SK-N-SH treated with all-trans-retinoic acid at 6 μM for 48 hours (cell line): ENCODE measurements at regions not wholly inside any gene's neighbourhood (a gene's known extent, or its start where the extent isn't known, plus 50 kb on each side); places are given as distances from the start of the nearest gene placed in this dataset.

ENCODE experiments used
- ESRRG ChIP-seq: fragments of 250-450 bp; sonication (Bioruptor Pico); IDR thresholded peaks from 2 replicates; pipeline ENCODE4 v1.6.1; 2021; ENCODE audit warnings: mild to moderate bottlenecking
- OSR1 ChIP-seq: fragments of 250-450 bp; sonication (Bioruptor Pico); IDR thresholded peaks from 2 replicates; pipeline ENCODE4 v1.8.0; 2022; ENCODE audit warnings: moderate library complexity, mild to moderate bottlenecking, inconsistent platforms
- PATZ1 ChIP-seq: fragments of 250-450 bp; sonication (Bioruptor Pico); IDR thresholded peaks from 2 replicates; pipeline ENCODE4 v1.8.0; 2020; ENCODE audit warnings: mild to moderate bottlenecking, moderate library complexity, borderline replicate concordance
- PPARA ChIP-seq: fragments of 250-450 bp; sonication (Bioruptor Pico); IDR thresholded peaks from 2 replicates; pipeline ENCODE4 v1.5.0; 2020; ENCODE audit warnings: mild to moderate bottlenecking, borderline replicate concordance
- RARB ChIP-seq: fragments of 250-450 bp; sonication (Bioruptor Pico); IDR thresholded peaks from 2 replicates; pipeline ENCODE4 v1.8.0; 2021; ENCODE audit warnings: mild to moderate bottlenecking, moderate library complexity
- ZFP3 ChIP-seq: fragments of 250-450 bp; sonication (Bioruptor Pico); IDR thresholded peaks from 2 replicates; pipeline ENCODE4 v1.5.0; 2020; ENCODE audit warnings: mild to moderate bottlenecking, moderate library complexity
- ZFP30 ChIP-seq: fragments of 450-650 bp; formaldehyde crosslinking; IDR thresholded peaks from 2 replicates; pipeline ENCODE4 v1.5.0; 2022; ENCODE audit warnings: mild to moderate bottlenecking, moderate library complexity
- ZNF565 ChIP-seq: fragments of 450-650 bp; formaldehyde crosslinking; conservative IDR thresholded peaks from 2 replicates; pipeline ENCODE4 v1.5.0; 2020; ENCODE audit warnings: low read depth, mild to moderate bottlenecking, moderate library complexity
- TF ChIP-seq, protein P1 (sequence below): fragments of 250-450 bp; sonication (Bioruptor Pico); IDR thresholded peaks from 2 replicates; pipeline ENCODE4 v1.8.0; 2021; ENCODE audit warnings: low read depth, mild to moderate bottlenecking, moderate library complexity, borderline replicate concordance
- TF ChIP-seq, protein P2 (sequence below): fragments of 250-450 bp; sonication (Bioruptor Pico); IDR thresholded peaks from 2 replicates; pipeline ENCODE4 v1.5.1; 2020; ENCODE audit warnings: low read depth, mild to moderate bottlenecking, moderate library complexity

DNA sequence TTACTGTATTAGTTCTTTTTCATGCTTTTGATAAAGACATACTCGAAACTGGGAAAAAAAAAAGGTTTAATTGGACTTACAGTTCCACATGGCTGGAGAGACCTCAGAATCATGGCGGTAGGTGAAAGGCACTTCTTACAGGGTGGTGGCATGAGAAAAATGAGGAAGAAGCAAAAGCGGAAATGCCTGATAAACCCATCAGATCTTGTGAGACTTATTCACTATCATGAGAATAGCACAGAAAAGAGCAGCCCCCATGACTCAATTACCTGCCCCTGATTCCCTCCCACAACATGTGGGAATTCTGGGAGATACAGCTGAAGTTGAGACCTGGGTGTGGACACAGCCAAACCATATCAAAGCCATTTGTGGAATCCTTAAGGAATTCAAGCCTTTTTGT lies 1238.9 kb downstream of the ADGRL3 start:
- TF ChIP-seq, protein P1, sequence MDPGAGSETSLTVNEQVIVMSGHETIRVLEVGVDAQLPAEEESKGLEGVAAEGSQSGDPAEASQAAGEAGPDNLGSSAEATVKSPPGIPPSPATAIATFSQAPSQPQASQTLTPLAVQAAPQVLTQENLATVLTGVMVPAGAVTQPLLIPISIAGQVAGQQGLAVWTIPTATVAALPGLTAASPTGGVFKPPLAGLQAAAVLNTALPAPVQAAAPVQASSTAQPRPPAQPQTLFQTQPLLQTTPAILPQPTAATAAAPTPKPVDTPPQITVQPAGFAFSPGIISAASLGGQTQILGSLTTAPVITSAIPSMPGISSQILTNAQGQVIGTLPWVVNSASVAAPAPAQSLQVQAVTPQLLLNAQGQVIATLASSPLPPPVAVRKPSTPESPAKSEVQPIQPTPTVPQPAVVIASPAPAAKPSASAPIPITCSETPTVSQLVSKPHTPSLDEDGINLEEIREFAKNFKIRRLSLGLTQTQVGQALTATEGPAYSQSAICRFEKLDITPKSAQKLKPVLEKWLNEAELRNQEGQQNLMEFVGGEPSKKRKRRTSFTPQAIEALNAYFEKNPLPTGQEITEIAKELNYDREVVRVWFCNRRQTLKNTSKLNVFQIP (CRISPR knock-in tag), result no peak
- TF ChIP-seq ZFP3 (CRISPR knock-in tag), result no peak
- TF ChIP-seq, protein P2, sequence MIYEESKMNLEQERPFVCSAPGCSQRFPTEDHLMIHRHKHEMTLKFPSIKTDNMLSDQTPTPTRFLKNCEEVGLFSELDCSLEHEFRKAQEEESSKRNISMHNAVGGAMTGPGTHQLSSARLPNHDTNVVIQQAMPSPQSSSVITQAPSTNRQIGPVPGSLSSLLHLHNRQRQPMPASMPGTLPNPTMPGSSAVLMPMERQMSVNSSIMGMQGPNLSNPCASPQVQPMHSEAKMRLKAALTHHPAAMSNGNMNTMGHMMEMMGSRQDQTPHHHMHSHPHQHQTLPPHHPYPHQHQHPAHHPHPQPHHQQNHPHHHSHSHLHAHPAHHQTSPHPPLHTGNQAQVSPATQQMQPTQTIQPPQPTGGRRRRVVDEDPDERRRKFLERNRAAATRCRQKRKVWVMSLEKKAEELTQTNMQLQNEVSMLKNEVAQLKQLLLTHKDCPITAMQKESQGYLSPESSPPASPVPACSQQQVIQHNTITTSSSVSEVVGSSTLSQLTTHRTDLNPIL (CRISPR knock-in tag), result no peak
- TF ChIP-seq RARB (CRISPR knock-in tag), result no peak
- TF ChIP-seq OSR1 (CRISPR knock-in tag), result no peak
- no peak for TF ChIP-seq ZNF565 (CRISPR knock-in tag)
- TF ChIP-seq ZFP30 (CRISPR knock-in tag), result no peak
- TF ChIP-seq ESRRG (CRISPR knock-in tag), result no peak
- no peak for TF ChIP-seq PPARA (CRISPR knock-in tag)
- no peak for TF ChIP-seq PATZ1 (CRISPR knock-in tag)
